GM21367 (cell line): ENCODE measurements at regions not wholly inside any gene's neighbourhood (a gene's known extent, or its start where the extent isn't known, plus 50 kb on each side); places are given as distances from the start of the nearest gene placed in this dataset.

ENCODE experiments used
- ATAC-seq: cut with Tn5 transposase; IDR thresholded peaks from one replicate; pipeline ENCODE4 v1.9.1; 2021; ENCODE audit not compliant: unreplicated experiment

DNA sequence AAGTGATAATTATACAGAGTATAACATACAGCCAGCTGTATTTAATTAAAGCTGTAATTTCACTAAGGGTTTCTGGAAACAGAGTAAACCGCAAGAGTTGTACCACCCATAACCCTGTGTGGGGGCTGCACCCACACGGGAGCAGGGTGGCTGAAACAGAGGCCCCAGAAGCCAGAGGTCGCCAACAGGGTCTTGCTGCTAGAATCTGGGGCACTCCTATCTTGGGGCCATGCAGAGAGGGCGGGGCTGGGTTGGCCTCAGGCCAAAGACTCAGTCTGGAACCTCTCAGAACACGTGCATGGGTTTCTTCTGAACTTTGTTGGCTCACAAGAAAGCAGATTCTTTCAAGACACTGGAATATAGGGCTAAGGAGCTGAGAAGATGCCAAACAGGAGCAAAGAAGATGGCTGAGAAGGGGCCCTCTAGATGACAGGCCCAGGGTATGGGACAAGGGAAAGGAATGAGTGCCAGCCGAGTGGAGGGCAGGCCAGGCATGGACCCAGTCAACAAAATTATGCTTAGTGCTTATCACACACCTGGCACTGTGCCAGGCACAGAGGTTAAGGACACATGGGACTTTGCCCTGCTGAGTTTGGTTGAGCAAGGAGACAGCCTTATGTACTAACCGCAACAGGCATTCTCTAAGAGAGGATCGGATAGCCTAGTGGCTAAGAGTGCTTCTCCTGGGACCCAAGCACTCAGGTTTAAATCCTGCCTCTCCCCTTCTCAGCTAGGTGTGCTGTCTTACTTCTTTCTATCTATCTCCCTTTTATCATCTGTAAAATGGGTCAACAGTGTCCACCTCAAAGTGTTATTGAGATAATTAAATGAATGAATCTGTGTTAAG lies 96.6 kb upstream of the FOXP4 start:
- ATAC-seq: no peak

DNA sequence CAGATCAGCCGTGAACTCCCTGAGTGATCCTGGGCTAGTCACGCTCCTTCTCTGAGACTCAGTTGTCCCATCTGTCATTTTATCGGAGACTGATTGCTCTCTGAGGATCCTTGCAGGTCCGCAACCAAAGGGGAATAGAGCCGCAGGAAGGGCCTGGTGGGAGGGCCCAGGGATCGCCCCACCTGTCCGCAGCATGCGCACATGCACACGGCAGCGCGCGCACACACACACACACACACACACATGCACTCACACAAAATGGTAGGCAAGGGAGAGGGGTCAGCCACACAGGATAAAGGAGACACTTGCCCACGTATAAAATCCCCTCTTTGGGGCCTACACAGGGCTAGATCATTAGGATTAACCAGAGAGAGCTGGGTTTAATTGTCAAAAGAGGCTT lies 95.6 kb upstream of the FOXP4 start:
- no peak for ATAC-seq

DNA sequence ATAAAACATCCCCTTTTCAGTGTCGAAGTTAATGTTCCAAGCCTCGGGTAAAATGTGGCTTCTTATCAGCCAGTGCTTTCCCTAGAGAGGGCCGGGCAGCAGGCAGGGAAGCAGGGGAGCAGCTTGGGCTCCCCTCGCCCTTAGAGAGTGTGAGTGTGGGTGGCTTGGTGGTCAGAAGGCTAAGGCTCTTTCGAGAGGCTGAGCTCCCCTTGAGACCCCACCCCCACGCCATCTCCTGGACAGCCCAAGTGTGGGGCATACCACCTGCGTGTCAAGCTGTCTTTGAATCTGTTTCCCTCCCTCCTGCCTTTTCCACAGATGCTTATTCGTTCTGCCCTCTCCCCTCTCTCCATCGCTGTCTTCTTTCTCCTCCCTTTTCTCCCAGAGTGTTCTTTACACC lies 95.1 kb upstream of the FOXP4 start:
- no peak for ATAC-seq

DNA sequence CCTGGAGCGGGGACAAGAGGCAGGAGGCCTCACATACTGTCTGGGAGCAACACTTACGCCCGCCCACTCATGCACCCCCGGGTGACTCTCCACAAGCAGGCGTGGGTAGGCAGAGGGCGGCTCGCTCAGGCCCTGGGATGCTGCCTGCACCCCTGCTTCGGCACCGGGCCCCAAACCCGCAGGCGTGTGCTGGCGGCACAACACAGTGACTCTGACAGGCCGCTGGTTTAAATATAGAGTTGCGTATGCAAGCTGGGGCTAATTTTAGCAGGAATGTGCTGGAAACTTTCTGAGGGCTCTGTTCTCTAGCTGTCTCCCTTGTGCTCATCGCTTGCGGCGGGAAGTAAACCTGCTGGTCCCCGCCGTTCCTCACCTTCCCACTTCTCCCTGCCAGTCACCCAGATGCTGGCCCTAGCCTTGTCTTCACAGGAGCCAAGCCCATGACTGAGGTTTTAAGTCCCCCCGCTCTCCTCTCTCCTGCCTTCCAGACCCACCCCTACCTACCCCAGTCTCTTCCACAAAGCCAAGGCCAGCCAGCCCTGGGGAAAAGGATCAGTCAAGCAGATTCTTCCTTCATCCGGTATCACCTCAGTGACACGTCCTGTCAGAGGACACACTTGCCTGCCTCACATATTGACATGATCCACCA lies 94.5 kb upstream of the FOXP4 start:
- ATAC-seq: no peak

DNA sequence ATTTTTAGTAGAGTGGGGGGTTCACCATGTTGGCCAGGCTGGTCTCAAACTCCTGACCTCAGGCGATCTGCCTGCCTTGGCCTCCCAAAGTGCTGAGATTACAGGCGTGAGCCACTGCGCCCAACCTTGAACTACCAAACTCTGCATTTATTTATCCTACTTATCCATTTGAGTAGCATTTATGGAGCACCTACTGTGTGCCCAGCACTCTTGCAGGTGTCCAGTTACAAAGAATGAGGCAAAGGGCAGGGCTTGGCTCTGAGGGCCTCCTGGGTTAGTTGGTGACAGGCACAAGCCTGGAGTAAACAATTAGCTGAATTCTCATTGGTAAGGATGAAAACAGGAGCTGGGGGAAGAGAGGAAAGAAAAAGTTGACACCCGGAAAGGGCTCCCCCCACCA lies 93.4 kb upstream of the FOXP4 start:
- no peak for ATAC-seq

DNA sequence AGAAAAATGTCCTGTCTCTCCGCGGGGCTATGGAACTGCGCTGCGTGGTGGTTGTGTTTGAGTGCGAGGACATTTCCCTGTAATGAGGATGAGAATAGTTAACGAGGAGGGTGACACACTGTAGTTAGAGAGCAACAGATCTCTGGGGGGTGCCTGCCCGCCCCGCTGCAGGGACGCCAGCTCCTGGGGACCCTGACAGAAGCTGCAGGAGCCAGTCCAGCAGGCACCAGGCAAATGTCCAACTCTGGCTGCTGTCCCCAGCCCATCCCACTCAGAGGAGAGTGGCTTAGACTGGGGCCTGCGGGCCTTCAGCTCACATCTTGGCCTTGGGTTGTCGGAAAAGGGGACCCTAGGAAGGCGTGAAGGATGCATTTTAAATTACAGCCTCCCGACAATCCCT lies 92.9 kb upstream of the FOXP4 start:
- no peak for ATAC-seq

DNA sequence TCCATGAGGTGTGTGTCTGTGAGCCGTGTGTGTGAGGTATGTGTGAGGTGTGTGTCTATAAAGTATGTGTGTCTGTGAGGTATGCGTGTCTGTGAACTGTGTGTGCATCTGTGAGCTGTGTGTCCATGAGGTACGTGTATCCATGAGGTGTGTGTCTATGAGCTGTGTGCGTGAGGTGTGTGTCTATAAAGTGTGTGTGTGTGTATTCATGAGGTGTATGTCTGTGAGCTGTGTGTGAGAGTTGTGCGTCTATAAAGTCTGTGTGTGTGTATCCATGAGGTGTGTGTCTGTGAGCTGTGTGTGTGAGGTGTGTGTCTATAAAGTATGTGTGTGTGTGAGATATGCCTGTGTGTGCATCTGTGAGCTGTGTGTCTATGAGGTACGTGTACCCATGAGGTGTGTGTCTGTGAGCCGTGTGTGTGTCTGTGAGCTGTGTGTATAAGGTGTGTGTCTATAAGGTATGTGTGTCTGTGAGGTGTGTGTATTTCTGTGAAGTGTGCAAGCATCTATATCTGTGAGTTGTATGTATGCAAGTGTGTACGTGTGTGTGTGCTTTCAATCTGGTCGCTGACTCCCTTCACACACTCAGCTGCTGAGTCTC lies 91.9 kb upstream of the FOXP4 start:
- ATAC-seq: no peak

DNA sequence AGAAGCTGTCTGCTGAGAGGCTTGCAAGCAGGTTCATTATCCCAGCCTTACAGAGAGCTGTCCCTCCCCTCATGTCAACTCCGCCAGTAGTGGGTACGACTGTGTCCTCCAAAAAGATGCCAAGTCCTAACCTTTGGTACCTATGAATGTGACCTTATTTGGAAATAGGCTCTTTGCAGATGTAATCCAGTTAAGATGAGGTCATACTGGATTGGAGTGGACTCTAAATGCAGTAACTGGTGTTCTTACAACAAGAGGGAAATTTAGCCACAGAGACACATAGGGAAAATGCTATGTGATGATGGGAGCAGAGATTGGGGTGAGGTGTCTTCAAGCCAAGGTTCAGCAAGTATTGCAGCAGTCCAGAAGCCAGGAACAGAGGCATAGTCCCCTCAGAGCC lies 90.8 kb upstream of the FOXP4 start:
- no peak for ATAC-seq

DNA sequence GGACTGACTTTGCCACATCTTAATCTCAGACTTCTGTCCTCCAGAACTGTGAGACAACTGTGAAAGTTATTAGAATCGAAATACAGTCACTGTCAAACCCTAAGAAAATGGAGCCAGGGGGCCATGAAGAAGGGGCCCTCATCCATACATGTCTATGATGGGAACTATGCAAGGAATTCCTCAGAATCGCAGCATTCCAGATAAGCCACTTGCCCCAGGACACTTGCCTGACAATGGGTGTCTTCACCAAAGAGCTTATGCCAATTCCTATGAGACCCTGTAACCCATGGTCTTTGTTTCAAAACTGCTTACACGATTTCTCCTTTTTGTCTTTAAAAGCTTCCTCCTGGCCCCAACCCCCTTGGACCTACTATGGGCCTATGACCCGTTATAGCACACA lies 90.4 kb upstream of the FOXP4 start:
- no peak for ATAC-seq

DNA sequence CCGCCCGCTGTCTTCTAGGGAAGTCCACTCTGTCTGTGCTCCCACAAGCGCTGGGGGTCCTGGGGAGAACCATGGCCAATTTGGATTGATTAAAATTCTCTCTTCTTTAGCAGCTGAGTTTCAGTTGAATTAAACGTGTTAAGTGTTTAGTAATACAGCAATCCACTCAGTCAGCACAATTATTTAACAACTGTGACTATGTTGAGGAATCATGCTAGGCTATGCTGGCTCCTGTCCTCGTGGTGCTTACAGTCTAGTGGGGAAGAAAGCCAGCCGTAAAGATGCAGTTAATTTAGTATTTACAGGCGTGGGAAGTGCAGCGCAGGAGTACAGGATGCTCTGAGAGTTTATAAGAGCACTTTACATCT lies 88.9 kb upstream of the FOXP4 start:
- ATAC-seq: no peak

DNA sequence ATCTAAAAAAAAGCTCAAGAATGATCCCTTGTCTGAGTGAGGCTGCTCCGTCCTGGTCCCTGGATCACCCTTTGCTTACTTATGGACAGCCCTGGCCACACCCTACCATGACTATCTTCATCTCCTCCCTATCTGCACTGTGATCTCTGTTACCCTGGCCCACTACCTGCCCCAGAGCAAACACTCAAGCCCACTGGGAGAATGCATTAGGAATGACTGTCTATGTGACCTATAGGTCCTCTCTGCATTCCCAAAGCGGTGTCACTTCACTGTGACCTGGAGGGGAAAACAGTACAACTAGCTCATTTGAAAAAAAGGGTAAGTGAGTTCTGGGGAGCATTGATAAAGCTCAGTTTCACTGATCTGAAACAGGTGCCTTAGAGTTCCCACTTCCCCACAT lies 86.4 kb upstream of the FOXP4 start:
- no peak for ATAC-seq

DNA sequence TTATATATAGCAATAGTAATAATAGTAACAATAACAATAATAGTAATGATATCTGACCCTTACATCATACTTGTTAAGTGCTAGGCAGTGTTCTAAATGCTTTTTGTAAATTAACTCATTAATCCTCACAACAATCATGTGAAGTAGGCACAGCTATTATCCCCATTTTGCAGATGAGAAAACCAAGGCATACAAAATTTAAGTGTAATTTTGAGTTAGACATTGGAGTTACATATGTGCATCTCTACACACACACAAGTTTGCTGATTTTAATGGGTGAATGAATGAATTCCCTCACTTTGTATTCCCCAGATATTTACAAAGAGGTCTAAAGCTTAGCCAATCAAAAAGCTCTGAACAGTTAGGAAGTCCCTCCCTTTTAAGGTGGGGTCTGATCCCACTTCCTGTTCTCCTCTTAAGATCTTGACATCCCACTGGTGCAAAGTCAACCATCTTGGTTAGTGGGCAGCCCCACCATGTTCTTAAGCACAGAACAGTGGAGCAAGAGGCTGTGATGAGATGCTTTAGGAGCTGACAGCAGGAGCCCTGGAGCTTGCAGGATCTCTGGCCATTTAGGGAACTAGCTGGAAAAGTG lies 85.3 kb upstream of the FOXP4 start:
- ATAC-seq: no peak

DNA sequence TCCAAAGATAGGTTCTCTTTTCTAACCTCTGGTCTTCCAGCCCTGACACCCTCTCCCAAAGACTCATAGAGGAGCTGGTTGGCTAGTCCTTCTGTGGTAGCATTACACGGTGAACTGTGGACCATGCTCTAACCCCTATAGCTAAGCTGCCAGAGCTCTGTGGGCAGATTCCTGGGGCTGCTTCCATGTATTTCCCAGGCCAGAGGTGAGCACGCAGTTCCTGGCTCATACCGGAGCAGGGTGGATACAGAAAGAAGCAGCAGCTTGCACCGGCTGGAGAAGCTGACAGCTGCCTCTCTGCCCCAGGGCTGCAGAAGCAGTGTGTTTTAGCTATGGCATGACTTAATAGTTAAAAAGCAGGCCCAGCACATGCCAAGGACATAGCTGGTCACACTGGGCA lies 84.1 kb upstream of the FOXP4 start:
- no peak for ATAC-seq

DNA sequence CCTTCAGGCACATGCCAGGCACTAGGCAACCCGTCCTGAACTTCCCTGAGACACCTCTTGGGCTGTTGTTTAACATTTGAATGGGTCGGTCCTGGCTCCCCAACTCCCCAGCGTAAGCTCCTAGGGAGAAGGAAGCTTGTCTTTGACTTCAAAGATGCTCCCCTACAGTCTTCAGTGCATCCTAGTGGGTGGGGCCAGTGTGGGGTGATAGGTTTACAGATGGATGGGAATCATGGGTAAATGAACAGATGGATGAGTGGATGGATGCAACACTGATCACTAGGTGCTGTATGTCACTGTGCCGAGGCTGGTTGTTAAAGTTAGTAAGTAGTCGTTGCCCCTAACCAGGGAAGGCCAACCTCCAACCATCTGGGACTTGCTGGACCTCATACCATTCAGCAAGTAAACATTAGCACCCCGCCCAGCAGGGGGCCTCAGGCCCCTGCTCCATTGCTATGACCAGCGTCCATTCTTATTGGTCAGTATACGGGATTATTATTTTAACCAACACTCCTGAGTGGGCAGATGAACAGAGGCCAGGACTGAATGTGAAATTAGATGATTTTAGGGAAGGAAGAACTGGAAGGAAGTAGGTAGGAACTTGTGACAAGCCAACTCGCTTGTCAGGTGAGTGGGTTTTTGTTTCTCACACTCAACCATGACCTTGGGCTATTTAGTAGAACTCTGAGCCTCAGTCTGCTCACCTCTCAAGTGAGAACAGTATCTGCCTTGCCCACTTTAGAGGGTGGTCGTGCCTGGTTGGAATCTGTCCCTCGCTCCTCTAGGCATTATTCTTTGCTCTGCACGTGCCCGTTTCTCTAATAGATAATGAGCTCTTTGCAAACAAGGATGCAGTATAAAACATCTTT lies 82.9 kb upstream of the FOXP4 start:
- ATAC-seq: no peak

DNA sequence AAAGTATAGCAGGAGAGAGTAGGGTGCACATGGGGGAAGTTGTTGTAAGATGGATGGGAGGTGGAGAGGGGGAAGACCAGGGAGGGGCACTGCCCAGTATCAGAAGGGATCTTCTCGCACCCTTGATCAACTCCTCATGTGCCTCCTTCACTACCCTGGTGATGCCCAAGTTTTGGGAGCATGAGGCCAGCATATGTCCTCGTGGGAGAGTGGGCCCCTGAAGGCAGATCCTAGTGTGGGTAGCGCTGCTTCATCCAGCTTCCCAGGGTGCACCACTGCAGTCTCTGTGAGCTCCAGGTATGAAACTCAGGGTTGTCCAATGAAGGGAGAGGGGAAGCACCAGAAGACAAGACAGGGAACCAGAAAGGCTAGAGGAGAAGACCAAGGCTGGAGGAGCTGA lies 82.2 kb upstream of the FOXP4 start:
- no peak for ATAC-seq

DNA sequence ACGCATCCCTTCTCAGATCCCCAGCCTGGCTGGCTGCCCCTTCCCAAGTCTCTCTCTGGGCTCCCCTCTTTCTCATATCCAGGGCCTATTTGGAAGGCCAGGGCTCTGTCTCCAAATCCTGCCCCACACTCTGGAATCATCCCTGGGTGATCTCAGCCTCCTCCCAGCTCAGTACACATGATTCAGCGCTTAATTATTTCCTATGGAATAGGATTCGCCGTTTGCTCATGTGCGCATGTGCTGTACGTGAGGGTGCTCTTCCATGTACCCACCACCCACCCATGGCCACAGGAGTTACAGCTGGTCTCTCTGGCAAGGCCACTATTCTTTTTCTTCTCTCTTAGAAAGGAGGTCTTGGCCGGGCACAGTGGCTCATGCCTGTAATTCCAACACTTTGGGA lies 81.7 kb upstream of the FOXP4 start:
- no peak for ATAC-seq

DNA sequence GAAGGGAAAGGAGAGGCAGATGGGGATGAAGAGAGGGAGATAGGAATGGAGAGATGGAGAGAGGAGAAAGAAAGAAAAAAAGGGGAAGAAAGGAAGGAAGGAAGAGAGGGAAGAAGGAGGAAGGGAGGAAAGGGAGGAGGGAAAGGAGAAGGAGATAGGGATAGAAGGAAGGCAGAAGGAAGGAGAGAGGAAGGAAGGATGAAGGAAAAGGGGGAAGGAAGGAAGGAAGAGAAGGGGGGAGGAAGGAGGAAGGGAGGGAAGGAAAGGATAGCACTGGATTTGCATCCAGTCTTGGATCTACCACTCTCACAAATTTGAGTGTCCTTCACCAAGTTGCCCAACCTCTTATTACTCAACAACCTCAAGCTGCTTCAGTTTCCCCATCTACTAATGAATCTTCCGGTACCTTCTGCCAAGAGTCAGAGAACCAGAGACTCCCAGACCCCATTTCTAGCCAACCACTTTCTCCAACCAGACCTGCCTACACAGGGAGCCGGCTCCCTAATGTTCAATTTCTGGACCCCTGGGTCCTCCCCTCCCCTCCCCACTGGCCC lies 79.7 kb upstream of the FOXP4 start:
- no peak for ATAC-seq

DNA sequence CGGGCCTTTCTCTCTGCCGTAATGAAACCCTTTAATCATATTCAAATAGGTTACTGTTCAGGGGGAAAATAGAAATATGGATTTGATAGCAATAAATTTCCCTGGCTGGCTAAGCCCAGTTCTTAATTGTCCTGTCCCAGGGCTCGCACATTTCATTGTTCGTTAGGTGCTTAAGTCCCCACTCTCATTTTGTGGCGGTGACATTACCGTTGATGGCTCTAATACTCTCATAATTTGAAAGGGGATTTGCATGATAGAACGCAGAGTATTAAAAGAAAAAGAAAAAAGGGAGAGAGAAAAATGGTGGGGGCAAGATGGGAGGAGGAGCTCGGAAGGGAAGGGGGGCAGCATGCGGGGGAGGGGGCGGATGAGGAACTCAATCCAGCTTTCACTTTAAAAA lies 79.1 kb upstream of the FOXP4 start:
- no peak for ATAC-seq

DNA sequence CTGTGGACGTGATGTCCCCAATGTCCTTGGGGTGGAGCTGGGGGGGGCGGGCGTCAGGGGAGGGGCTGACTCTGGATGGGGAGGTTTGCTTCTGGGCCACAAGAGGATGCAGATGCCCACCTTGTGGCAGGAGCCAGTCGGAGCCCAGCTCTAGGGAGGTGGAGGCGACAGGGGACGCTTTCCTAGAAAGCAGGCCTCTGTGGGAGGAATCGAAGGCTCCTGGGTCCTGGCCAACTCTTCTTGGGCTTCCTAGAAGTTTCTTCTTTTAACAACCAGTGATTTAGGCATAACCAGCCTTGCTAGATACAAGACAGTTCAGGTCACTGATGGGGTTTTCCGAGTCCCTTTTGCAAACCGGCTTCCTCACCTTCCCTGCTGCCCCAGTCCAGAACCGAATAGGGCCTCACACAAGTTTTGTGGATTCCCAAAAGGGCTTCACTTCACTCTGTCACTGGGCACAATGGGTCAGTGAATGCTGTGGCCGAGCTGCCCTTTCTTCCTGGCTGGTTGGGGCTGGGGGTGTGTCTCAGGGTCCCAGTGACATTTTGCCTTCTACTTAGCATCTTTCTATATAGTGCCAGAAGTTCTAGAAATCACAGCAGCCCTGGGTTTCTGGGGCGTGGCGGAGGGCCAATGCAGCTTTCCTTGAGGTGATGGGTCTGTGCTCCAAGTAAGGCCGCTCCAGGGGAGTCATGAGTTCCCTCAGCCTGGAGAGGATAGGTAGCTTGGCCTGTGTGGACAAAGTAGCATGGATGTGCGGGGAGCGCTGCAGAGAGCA lies 78.4 kb upstream of the FOXP4 start:
- no peak for ATAC-seq
